PC-3 (cell line): ENCODE measurements at regions not wholly inside any gene's neighbourhood (a gene's known extent, or its start where the extent isn't known, plus 50 kb on each side); places are given as distances from the start of the nearest gene placed in this dataset.

Experiments
- CTCF ChIP-seq: fragments of 300-600 bp; sonication (generic); conservative IDR thresholded peaks from 2 replicates; pipeline ENCODE4 v1.5.1; 2017; ENCODE audit warnings: antibody characterized with exemption, low read depth, mild to moderate bottlenecking, low read length
- EZH2 ChIP-seq: fragments of 300-600 bp; sonication (generic); IDR thresholded peaks from one replicate; pipeline ENCODE4 v1.6.1; 2017; ENCODE audit warnings: antibody characterized with exemption, mild to moderate bottlenecking, low read length; ENCODE audit not compliant: unreplicated experiment
- EZH2phosphoT487 ChIP-seq: fragments of 300-600 bp; sonication (generic); IDR thresholded peaks from 2 replicates; pipeline ENCODE4 v1.6.1; 2018; ENCODE audit warnings: mild to moderate bottlenecking, antibody characterized with exemption, low read length, borderline replicate concordance

GRCh38 chr12:113582521-113583218 is 111.0 kb upstream of the LHX5 start:
- TF ChIP-seq EZH2 (no peak), CTCF (no peak), EZH2phosphoT487 (no peak)
